ENCODE measurements at regions not wholly inside any gene's neighbourhood (a gene's known extent, or its start where the extent isn't known, plus 50 kb on each side); places are given as distances from the start of the nearest gene placed in this dataset.

DNA sequence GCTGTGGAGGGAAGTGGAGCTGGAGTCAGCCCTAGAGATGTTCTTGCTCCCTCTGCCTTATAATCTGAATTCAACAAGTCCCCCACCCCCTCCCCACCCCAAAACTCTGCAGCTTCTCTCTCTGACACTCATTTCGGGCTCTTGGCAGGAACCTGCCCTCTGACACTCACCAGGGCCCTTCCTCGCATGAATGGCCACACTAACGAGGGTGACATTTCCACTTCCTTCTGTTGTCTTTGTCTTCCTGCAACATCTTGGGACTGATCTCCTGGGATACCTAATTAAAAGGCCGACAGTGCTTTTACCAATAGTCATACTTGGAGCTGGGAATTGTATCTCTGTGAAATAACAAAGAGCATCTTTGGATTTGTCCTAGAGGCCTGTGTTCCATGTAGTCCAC, 106.9 kb upstream of the PIRT start:
- no peak for DNase-seq

DNA sequence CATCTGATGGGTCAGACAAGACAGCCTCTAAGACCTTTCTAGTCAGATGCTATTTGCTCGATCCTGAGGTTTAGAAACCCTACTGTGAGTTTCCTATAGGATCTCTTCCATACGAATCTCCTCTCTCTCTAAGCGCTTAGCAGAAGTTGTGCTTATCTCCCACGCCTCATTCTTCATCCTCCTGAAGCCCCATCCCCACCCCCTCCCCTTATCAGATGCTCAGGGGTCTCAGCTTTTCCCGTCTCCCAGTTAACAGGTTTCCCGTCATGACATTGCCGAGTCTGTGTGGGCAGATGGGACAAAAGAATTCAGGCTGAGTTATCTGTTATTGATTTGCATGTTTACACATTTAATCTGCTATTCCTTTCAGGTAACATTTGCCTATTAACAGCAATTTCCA, 99.0 kb upstream of the PIRT start:
- DNase-seq, result no peak

DNA sequence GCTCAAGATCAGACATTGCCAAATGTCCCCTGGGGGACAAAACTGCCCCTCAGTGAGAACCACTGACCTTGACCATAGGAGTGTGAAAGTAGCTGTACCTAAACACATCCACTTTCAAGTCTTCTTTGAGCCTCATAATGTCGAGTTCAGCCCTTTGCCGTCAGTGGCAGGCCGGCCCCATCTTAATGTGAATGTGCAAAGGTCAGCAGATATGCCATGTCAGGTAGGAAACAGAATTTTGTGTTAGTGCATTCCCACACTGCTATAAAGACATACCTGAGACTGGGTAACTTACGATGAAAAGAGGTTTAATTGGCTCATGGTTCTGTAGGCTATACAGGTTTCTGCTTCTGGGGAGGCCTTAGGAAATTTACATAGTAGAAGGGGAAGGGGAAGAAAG, 95.1 kb upstream of the PIRT start:
- DNase-seq, result no peak

DNA sequence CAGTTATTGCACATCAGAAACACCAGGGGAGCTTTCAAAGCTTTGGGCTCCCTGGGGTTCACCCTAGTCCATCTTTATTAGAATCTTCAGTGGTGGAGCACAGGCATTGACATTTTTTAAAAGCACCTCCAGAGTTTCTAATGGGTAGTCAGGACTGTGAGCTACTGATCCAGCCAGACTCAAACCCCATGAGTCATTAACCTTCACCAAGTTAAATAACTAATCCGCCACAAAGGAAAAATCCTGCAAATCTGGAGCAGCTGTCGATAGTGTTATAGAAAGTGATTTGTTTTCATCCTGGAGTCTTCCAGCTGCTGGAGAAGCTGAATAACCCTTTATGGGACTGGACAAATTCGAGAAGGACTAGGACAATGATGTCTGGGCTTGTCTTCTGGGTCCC, 93.2 kb upstream of the PIRT start:
- DNase-seq, result no peak

DNA sequence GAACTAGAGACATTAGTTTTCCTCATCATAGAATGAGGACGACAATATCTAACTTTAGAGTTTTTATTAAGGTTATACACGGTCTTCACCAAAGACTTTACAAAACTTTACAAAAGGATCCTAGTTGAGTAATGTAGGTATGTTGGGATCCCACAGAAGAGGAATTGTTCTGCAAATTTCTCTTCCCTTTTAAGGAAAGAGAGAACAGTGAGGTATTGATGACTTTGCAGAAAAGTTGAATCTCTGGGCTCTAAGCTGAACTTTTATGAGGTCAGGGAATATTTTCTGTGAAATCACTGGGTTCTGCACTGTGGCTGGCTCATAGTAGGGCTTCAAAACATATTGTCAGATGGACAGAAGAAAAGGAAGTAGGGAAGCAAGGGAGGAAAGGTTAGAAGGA, 89.8 kb upstream of the PIRT start:
- DNase-seq, result no peak

DNA sequence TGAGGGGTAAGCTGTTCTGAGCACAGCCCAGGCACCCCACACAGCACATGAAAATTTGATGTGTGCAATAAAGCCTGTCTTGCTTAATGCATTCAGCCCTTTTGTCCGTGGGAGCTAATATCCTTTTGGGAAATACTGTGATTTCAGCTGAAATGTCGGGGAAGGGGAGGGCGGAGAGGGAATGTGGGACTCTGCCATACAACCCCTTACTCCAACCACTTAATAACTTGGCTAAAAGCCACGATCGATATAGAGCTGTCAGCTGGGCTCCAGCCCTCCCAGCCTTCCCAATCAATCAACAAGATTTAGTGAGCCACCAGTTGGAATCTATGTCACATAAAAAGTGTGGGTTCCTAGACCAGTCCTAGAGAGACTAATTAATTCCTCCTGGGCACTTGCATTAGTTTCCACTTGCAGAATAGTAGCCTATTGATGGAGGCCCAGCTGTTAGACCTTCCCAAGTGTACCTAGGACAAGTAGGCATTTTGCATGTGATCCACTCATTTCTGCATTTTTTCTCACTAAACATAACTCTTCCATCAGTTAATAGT, 82.7 kb upstream of the PIRT start:
- DNase-seq, result no peak

DNA sequence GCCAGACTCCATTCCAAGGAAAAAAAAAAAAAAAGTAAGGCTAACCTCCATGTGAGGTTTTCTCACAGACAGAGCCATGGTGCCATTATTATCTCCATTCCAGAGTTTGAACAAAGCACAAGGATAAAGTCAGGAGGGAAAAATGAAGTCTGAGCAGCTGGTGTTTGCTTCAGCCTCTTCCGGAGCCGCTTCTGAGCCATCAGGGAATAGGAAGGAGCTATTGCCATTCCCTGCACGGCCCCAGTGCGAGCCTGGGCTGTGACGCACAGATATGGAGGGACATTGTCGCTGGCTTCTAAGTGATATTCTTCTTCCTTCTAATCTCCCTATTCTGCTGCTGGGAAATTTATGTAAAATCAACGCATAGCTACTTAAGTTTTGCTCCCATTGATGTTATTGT, 69.5 kb upstream of the PIRT start:
- DNase-seq, result no peak

DNA sequence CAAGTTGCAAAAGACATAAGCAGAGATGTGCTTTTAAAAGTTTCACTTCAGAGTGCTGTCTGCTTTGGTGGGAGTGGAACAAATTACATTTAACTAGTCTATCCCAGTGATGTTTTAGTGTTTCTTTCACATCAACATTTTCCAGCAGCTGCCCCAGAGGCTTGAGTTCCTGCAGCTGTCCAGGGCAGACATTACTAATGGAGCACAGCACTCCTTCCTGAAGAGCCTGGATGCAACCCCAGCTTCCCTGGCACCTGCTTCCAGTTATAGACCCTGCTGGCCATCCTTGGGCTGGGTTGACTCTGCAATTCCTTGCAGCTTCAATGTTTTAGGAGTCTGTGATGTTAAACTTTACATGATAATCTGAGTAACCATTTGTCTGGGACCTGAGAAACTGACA, 61.4 kb upstream of the PIRT start:
- DNase-seq, result no peak

DNA sequence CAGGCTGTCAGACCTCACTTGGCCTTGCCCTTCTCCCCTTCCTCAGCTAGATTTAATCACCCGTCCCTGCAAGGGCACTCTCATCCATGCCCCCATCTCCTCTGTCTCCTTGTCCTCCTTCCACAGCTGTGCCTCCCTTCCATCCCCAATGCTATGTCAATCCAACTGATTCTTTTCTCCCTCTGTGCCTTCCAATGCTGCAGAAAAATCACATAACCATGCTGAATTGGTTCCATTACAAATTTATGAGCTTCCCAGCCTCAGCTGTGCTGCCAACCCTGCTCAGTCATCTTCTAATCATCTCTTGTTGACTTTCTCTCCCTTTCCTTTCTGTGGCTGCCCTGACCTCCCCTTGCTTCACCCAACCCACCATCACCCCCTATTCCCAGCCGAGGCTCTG, 56.3 kb upstream of the PIRT start:
- no peak for DNase-seq

DNA sequence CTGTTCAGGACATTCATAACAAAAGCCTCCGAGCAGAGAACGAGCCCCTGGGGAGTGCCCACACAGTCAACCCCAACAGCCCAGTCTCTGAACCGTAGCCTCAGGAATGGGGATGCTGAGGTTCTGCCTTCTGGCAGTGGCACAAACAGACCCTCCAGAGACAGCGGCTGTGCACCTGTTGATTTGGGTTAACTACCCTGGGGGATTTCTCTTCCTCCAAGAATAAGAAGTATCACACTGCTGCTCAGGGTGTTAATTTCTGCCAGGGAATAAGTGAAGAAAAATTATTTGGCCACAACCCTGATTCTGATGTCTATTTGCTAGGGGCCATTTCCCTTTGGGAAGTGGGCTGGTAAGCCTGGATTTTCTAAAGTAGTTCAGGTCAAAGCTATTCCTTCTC, 51.0 kb upstream of the PIRT start:
- no peak for DNase-seq

Measured in NCI-H446 treated with DMSO at 0.1 percent for 48 hours (cell line).